Spinal cord (tissue), 9 donors: ENCODE measurements at regions not wholly inside any gene's neighbourhood (a gene's known extent, or its start where the extent isn't known, plus 50 kb on each side); places are given as distances from the start of the nearest gene placed in this dataset.

ENCODE experiments used
- DNase-seq, 6 donors: peaks; one replicate each; pipeline versions ENCODE4 v3.0.0 to v3.0.0-alpha.2; 2013 to 2015; ENCODE audit warnings: low spot score in 6 of 6, low read depth in 4 of 6
- H3K27ac ChIP-seq: one replicate; pipeline ENCODE4 v1.5.1; 2013; ENCODE audit warnings: low read depth, low read length, control low read depth
- H3K27me3 ChIP-seq: one replicate; pipeline ENCODE4 v1.6.1; 2013; ENCODE audit warnings: low read length; ENCODE audit not compliant: control insufficient read depth, insufficient read depth
- H3K36me3 ChIP-seq: one replicate; pipeline ENCODE4 v1.6.1; 2013; ENCODE audit warnings: low read length; ENCODE audit not compliant: control insufficient read depth, insufficient read depth
- H3K4me1 ChIP-seq: one replicate; pipeline ENCODE4 v1.6.1; 2013; ENCODE audit warnings: low read length; ENCODE audit not compliant: control insufficient read depth, insufficient read depth
- H3K4me3 ChIP-seq: one replicate; pipeline ENCODE4 v1.5.1; 2013; ENCODE audit warnings: low read depth, low read length, control low read depth
- H3K9me3 ChIP-seq: one replicate; pipeline ENCODE4 v1.6.1; 2013; ENCODE audit warnings: low read length; ENCODE audit not compliant: control insufficient read depth, insufficient read depth
- WGBS: methylation state at CpG from one replicate; pipeline ENCODE4 v1.1.5; 2013; ENCODE audit warnings: missing lambda C conversion rate; ENCODE audit not compliant: insufficient coverage; 5-methylcytosine and 5-hydroxymethylcytosine counted together
- donor health status: healthy.

GRCh38 chr10:93254180-93254853, 180.6 kb downstream of the CYP26A1 start:
- Histone ChIP-seq H3K9me3 (no peaks in the 10 kb centered on the region), H3K27me3 (no peaks in the 10 kb centered on the region), H3K36me3 (no peaks in the 10 kb centered on the region), H3K27ac (no peak overlapping the region), H3K4me3 (no peak overlapping the region), H3K4me1 (no peaks in the 10 kb centered on the region)
- no CpG with 5 or more reads among the region's 2 CpGs for WGBS
- DNase-seq, result peak in 1 of 6 donors; percentile 32

GRCh38 chr10:93255546-93255945, 181.9 kb downstream of the CYP26A1 start:
- no peak overlapping the region for H3K27ac ChIP-seq
- H3K36me3 ChIP-seq, result no peaks in the 10 kb centered on the region
- no peaks in the 10 kb centered on the region for H3K4me1 ChIP-seq
- no peak for DNase-seq
- H3K4me3 ChIP-seq, result no peak overlapping the region
- H3K9me3 ChIP-seq, result no peaks in the 10 kb centered on the region
- WGBS, result no CpG with 5 or more reads among the region's 1 CpG
- no peaks in the 10 kb centered on the region for H3K27me3 ChIP-seq
